Progenitor cell of endocrine pancreas (in vitro differentiated cells): ENCODE measurements at regions not wholly inside any gene's neighbourhood (a gene's known extent, or its start where the extent isn't known, plus 50 kb on each side); places are given as distances from the start of the nearest gene placed in this dataset.

Experiments
- DNase-seq: peaks from one replicate; pipeline ENCODE4 v3.0.0; 2021; ENCODE audit warnings: low spot score; ENCODE audit not compliant: unreplicated experiment
- H3K27ac Mint-ChIP-seq: 2 replicates; pipeline ENCODE4 v1.8.0; 2021; ENCODE audit warnings: mild to moderate bottlenecking, moderate library complexity, mixed read lengths
- H3K27me3 Mint-ChIP-seq: 2 replicates; pipeline ENCODE4 v1.8.0; 2021; ENCODE audit warnings: mixed read lengths
- H3K36me3 Mint-ChIP-seq: 2 replicates; pipeline ENCODE4 v1.8.0; 2022; ENCODE audit warnings: mixed read lengths; ENCODE audit not compliant: insufficient read depth
- H3K4me1 Mint-ChIP-seq: 2 replicates; pipeline ENCODE4 v1.8.0; 2021; ENCODE audit warnings: low read depth, mixed read lengths
- H3K4me3 Mint-ChIP-seq: 2 replicates; pipeline ENCODE4 v1.8.0; 2021; ENCODE audit warnings: low read depth, mild to moderate bottlenecking, moderate library complexity, mixed read lengths
- H3K9me3 Mint-ChIP-seq: 2 replicates; pipeline ENCODE4 v1.8.0; 2021; ENCODE audit warnings: low read depth, mixed read lengths
- TF ChIP-seq, protein P1 (sequence below): fragments of 200-600 bp; sonication (generic); IDR thresholded peaks from one replicate; pipeline ENCODE4 v1.5.0; 2021; ENCODE audit warnings: antibody characterized with exemption, mild to moderate bottlenecking; ENCODE audit not compliant: unreplicated experiment

DNA sequence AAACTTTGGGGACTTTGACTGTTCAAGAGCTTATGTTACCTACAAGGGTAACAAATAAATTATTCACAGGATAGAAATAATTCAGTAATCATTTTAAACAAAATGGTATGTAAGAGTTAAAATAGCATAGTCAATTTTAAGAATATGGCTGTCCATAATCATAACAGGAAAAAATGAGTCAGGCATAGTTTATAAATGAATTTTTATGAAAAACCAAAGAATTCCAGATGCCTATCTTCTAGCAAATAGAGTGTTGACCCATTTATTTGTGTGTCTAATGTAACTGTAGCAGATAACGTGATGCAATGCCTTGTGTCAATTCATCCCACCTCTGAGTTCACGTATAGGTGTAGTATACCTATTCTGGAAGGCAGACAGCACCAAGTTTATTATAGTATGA, 169.7 kb upstream of the CDH9 start:
- TF ChIP-seq, protein P1, sequence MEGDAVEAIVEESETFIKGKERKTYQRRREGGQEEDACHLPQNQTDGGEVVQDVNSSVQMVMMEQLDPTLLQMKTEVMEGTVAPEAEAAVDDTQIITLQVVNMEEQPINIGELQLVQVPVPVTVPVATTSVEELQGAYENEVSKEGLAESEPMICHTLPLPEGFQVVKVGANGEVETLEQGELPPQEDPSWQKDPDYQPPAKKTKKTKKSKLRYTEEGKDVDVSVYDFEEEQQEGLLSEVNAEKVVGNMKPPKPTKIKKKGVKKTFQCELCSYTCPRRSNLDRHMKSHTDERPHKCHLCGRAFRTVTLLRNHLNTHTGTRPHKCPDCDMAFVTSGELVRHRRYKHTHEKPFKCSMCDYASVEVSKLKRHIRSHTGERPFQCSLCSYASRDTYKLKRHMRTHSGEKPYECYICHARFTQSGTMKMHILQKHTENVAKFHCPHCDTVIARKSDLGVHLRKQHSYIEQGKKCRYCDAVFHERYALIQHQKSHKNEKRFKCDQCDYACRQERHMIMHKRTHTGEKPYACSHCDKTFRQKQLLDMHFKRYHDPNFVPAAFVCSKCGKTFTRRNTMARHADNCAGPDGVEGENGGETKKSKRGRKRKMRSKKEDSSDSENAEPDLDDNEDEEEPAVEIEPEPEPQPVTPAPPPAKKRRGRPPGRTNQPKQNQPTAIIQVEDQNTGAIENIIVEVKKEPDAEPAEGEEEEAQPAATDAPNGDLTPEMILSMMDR: no peak
- Mint-ChIP-seq H3K4me1 (no peaks in the 10 kb centered on the region), H3K36me3 (no peaks in the 10 kb centered on the region), H3K9me3 (peaks cover 20% of the 10 kb centered on the region), H3K27ac (no peak overlapping the region), H3K4me3 (no peak overlapping the region), H3K27me3 (no peaks in the 10 kb centered on the region)
- DNase-seq: no peak

DNA sequence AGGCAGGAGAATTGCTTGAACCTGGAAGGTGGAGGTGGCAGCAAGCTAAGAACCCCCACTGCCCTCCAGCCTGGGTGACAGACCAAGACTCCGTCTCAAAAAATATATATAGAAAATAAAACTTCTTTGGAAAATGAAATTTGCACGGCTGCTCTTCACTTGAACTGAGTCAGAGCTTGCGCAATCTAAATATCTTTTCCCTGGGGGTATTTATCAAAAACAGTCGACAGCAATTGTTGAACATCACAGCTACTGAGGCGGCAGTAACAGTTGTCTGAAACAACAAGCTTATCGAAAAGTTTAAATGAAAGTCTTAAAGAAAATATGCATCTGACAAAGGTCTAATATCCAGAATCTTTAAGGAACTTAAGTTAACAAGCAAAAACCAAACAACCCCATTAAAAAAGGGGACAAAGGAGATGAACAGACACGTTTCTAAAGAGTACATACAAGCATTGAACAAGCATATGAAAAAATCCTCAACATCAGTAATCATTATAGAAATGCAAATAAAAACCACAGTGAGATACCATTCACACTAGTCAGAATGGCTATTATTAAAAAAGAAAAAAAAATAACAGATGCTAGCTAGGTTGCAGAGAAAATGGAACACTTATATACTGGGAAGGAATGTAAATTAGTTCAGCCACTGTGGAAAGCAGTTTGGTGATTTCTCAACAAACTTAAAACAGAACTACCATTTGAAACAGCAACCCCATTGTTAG, 153.6 kb upstream of the CDH9 start:
- Mint-ChIP-seq H3K27ac (no peak overlapping the region), H3K4me3 (no peak overlapping the region), H3K27me3 (no peaks in the 10 kb centered on the region), H3K9me3 (peaks cover 3% of the 10 kb centered on the region), H3K4me1 (no peaks in the 10 kb centered on the region), H3K36me3 (no peaks in the 10 kb centered on the region)
- TF ChIP-seq, protein P1: no peak
- DNase-seq: no peak

DNA sequence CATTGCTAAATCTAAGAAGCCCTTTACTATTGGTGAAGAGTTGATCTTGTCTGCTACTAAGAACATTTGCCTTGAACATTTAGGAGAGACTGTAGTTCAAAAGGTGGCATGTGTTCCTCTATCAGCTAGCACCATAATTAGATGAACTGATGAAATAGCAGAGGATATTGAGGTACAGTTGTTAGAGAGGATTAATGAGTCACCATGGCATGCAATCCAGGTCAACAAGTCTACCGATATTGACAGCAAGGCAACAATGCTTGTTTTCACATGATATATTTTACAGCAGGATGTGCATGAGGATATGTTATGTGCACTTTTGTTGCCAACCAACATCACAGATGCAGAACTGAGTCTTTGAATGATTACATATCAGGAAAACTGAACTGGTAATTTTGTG, 134.3 kb upstream of the CDH9 start:
- DNase-seq: no peak
- H3K27me3 Mint-ChIP-seq: no peaks in the 10 kb centered on the region
- H3K4me1 Mint-ChIP-seq: no peaks in the 10 kb centered on the region
- TF ChIP-seq, protein P1: no peak
- H3K9me3 Mint-ChIP-seq: no peaks in the 10 kb centered on the region
- no peak overlapping the region for H3K27ac Mint-ChIP-seq
- no peak overlapping the region for H3K4me3 Mint-ChIP-seq
- no peaks in the 10 kb centered on the region for H3K36me3 Mint-ChIP-seq

DNA sequence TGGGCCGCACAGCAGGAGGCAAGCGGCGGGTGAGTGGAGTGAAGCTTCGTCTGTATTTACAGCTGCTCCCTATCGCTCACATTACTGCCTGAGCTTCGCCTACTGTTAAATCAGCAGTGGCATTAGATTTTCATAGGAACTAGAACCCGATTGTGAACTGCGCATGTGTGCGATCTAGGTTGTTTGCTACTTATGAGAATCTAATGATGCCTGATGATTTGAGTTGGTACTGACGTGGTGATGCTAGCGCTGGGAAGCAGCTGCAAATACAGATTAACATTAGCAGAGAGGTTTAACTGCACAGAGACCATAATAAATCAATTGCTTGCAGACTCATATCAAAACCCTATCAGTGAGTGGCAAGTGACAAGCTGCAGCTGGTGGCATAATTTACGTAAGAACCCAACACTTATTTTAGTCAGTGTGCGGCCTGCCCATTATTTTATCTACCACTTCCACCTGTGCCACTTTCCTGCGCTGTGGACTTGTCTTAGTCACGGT, 133.4 kb upstream of the CDH9 start:
- Mint-ChIP-seq H3K9me3 (no peaks in the 10 kb centered on the region), H3K4me1 (no peaks in the 10 kb centered on the region), H3K36me3 (no peaks in the 10 kb centered on the region), H3K27ac (no peak overlapping the region), H3K27me3 (no peaks in the 10 kb centered on the region), H3K4me3 (no peak overlapping the region)
- TF ChIP-seq, protein P1: no peak
- no peak for DNase-seq

DNA sequence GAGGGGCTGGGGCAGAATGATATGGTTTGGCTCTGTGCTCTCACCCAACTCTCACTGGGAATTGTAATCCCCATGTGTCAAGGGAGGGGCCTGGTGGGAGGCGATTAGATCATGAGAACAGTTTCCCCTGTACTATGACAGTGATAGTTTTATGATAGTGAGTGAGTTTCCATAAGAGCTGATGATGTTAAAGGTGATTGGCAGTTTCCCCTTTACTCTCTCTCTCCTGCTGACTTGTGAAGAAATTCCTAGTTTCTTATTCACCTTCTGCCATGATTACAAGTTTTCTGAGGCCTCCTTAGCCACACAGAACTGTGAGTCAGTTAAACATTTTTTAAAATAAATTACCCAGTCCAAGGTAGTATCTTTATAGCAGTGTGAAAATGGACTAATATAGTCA, 120.4 kb upstream of the CDH9 start:
- no peak overlapping the region for H3K27ac Mint-ChIP-seq

More for the DNA sequence above, 120.4 kb upstream of the CDH9 start:
- Mint-ChIP-seq H3K9me3 (peaks cover 37% of the 10 kb centered on the region), H3K36me3 (peaks cover 4% of the 10 kb centered on the region), H3K27me3 (no peaks in the 10 kb centered on the region), H3K4me1 (no peaks in the 10 kb centered on the region), H3K4me3 (no peak overlapping the region)
- no peak for DNase-seq
- TF ChIP-seq, protein P1: no peak
